ENCODE measurements at regions not wholly inside any gene's neighbourhood (a gene's known extent, or its start where the extent isn't known, plus 50 kb on each side); places are given as distances from the start of the nearest gene placed in this dataset.

GRCh38 chr20:9923648-9924047, 84.8 kb upstream of the PAK5 start:
- no peak for TF ChIP-seq POLR2A (IDR thresholded peaks at IDR 0.05; ENCODE audit: low read depth, low read length)
- TF ChIP-seq POLR2AphosphoS5 (IDR thresholded peaks at IDR 0.05; ENCODE audit: low read depth, low read length), result no peak
- TF ChIP-seq TAF1 (IDR thresholded peaks at IDR 0.05; ENCODE audit: low read depth, low read length), result no peak
- no peak for TF ChIP-seq SPI1 (IDR thresholded peaks at IDR 0.05; ENCODE audit: low read depth, low read length)
